NCI-H1092 (cell line): ENCODE measurements at regions not wholly inside any gene's neighbourhood (a gene's known extent, or its start where the extent isn't known, plus 50 kb on each side); places are given as distances from the start of the nearest gene placed in this dataset.

Experiments used
- DNase-seq: peaks from one replicate; lab custom pipeline; 2025; lab: John Stamatoyannopoulos, UW

DNA sequence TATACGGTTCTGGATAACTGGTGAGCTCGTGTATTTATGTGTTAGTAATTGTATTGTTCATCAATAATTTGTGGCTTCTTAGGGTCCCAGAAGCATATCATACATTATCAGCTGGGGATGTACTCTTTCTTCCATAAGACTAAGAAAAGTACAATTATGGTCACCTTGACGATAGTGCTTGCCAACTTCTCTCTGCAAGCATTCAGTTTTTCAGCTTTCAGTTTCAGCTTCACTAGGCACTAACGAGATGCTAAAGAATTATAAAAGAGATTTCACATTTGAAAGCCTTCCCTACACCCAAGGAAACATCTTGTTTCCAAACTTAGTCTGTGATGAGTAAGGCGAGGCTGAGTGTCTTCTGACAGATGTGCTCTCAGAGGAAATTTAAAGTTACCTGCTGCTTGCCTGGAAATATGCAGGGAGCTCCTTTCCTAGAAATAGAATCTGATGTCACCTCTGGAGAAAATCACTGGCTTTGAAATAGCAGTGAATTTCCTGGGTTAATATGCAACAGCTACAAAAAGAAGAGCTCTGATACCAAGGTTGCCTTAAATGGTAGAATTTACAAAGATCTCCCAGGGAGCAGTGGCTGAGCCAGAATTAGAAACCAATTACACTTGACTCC, 1419.9 kb upstream of the TMEM132C start:
- DNase-seq: no peak

DNA sequence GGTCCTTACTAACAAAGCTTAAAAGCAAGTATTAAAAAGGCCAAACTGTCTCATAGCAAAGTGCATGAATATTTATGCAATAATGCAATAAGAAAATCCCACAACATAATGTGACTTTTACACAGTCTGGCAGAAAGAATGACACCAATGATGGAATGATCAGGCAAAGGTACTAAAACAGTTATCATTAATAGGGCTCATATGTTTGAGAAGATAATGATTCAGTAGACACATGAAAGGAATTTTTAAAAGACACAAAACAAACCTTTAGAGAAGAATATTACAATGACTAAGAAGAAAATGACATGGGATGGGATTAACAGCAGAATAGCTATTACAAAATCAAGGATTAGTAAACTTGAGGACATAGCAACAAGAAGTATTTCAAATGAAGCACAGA, 1411.2 kb upstream of the TMEM132C start:
- no peak for DNase-seq

GRCh38 chr12:126856958-126857357, 1410.0 kb upstream of the TMEM132C start:
- DNase-seq: no peak

DNA sequence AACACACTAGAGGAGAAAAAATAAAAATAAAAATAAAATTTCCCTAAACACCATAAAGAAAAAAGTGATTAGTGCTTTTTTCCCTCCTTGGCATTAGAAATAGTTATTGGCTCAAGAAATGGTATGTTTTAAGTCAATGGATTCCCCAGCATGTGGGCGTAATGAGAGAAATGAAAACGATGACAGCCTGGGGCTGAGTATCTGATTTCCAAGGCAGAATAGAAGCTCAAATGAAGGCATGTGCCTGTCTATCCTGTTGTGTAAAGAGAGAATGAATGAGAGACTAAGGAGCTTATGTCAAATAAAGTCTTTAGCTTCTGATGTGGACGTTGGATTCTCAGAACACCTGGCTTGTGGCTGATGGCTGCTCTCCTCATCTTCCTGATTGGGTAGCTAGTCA, 1408.4 kb upstream of the TMEM132C start:
- no peak for DNase-seq

DNA sequence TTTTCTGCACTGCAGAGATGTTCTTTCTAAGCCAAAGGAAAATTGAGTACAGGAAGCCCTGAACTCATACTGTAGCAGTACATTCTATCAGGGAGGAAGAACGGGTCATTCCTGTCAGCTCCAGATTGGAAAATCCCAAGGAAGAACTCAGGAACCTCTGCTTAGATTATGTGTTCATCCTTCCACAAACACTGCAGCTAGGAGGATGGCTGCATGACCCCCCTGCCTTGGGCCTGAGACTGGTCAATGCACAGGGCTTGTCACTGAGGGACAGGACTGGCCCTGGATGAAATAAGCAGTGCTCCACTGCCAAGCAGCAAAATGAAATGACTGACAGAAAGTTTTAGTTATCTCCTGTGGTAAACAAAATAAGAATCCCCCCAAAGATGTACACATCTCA, 1406.8 kb upstream of the TMEM132C start:
- DNase-seq: no peak

DNA sequence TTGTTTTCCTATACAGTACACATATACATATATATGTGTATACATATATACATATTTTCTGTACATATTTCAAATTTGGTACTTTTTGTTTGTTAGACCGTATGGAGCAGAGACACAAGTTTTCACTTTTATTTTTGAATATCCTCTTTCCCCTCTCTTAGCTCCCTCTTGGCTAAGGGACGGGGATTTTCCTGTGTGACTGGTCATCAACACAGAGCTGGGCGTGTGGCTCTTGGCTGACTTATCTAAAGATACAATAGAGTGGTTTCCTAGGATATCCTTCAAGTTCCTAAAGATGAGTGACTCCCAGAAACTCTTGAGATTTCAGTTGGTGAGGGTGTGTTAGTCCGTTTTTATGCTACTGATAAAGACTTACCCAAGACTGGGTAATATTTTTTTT, 1404.5 kb upstream of the TMEM132C start:
- no peak for DNase-seq

- DNase-seq: no peak
These were observed 1397.3 kb upstream of the TMEM132C start for GRCh38 chr12:126869644-126870043.

DNA sequence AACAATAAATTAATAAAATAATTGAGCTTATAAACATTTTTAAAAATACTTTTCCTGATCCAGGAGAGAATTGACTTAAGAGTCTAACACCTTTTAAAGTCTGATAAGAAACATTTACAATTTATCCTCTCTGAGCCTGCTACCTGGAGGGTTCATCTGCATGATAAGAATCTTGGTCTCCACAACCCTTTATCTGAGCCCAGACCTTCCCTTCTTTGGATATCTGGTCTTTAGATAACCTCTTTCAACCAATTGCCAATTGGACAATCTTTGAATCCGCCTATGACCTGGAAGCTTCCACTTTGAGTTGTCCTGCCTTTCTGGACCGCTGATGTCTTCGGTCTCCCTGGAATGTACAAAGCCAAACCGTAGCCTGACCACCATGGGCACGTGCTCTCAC, 1393.3 kb upstream of the TMEM132C start:
- no peak for DNase-seq

GRCh38 chr12:126874427-126875026, 1392.4 kb upstream of the TMEM132C start:
- DNase-seq: peak; percentile 41

GRCh38 chr12:126879842-126880241, 1387.1 kb upstream of the TMEM132C start:
- DNase-seq: no peak

DNA sequence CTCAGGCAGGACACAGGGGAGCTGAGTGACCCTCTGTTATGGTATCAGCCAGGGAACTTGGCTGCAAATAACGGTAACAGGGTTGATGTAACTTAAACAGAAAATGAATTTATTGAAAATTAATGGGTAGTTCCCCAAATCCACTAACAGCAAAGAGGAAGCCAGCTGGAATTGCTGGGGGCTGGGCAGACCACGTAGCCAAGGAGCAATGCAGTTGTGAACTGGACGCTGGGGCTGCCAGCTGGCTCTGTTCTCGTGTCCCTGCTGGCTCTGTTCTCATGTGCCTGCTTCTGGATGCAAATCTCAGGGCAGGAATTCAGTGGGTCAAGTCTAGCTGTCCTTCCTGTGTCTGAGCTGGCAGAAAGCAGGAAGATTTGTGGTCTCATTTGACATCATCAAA, 1383.3 kb upstream of the TMEM132C start:
- DNase-seq: no peak

DNA sequence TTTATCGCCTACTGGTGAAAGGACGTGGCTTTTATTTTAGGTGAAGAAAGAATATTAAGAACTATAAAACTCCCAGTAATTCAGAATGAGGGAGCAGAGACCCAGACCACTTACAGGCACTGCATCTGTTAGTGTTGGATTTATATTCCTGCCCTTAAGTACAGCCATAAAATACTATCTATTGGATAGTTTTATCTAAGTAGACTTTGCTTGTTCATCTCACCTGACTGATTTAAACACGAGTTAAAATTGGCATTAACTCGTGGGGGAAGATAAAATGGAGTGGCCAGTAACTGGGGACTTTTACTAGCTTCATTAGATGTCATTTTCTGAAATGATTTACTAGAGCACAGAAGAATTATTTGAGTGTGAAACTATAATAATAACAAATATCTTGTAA, 1377.5 kb upstream of the TMEM132C start:
- no peak for DNase-seq

- no peak for DNase-seq
These were observed 1376.9 kb upstream of the TMEM132C start for GRCh38 chr12:126890097-126890496.

GRCh38 chr12:126891789-126892188, 1375.2 kb upstream of the TMEM132C start:
- DNase-seq: no peak

- DNase-seq: no peak
These were observed 1370.7 kb upstream of the TMEM132C start for GRCh38 chr12:126895951-126896913.

DNA sequence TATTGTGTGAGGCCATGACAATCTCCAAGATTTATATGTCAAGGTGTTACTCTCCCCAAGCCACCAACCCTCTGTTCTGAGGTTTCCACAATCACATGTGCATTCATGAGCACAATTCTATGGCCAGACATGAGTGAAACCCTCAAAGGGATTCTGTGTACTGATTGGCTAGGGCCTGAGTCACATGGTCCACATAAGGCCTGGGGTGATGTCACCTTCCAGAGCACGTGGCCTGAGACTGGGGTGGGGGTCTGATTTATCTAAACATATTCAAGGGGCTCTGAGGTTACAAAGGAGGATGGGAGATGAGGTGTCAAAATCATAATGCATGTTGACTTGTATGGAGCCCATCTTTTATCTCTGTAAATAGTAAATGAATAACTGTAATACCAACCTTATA, 1369.9 kb upstream of the TMEM132C start:
- DNase-seq: no peak

DNA sequence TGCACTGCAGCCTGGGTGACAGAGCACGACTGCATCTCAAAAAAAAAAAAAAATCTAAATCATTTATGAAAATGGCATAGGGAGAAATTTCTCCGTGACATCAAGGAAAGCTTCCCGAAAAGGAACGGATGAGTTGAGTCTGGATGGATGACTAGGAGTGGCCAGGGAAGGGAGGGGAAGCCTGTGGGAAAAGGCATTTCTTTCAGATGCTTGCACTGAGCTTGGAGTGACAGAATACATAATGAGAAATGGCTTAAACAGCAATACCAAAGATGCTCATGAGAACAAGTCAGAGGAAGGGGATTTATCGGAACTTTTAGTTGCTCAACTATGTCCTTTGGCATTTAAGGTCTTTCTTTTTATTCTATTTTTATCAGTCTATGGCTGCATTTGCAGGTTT, 1369.2 kb upstream of the TMEM132C start:
- no peak for DNase-seq

GRCh38 chr12:126898562-126898961, 1368.4 kb upstream of the TMEM132C start:
- no peak for DNase-seq

GRCh38 chr12:126899926-126900792, 1366.8 kb upstream of the TMEM132C start:
- DNase-seq: peak; percentile 17

DNA sequence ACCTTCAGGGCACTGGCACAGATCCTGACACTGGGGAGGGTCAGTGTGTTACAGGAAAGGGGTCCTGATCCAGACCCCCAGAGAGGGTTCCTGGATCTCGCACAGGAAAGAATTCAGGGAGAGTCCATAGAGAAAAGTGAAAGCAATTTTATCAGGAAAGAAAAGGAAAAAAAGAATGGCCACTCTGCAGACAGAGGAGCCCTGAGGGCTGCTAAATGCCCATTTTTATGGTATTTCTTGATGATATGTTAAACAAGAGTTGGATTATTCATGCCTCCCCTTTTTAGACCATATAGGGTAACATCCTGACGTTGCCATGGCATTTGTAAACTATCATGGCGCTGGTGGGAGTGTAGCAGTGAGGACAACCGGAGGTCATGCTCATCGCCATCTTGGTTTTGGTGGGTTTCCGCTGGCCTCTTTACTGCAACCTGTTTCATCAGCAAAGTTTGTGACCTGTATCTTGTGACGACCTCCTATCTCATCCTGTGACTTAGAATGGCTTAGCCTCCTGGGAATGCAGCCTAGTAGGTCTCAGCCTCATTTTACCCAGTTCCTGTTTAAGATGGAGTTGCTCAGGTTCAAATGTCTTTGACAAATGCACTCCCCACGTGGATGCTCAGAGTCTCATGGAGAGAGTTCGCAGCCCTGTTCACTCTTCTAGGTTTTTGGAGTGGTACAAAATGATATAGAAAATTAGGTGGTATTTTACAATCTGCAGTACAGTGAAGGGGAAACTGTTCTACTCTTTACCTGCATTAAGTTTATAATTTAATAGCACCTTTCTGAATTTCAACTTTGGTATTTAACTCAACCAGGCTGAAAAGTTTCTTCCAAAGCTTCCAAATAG, 1363.7 kb upstream of the TMEM132C start:
- DNase-seq: no peak

GRCh38 chr12:126905752-126906151, 1361.2 kb upstream of the TMEM132C start:
- no peak for DNase-seq
